CD4-positive, alpha-beta T cell treated with Interleukin-15 for 1 hour (primary cell): ENCODE measurements at regions not wholly inside any gene's neighbourhood (a gene's known extent, or its start where the extent isn't known, plus 50 kb on each side); places are given as distances from the start of the nearest gene placed in this dataset.
"Not testable (repeated sequence)": the region's sequence is repeated elsewhere in the genome, so short reads cannot be mapped to it uniquely, and the experiment has no call there.

Experiments
- DNase-seq: peaks from one replicate; pipeline ENCODE4 v3.0.0-alpha.2; 2020

GRCh38 chr6:156687789-156688619, 89.2 kb upstream of the ARID1B start:
- no peak for DNase-seq

GRCh38 chr6:156686995-156687788, 90.0 kb upstream of the ARID1B start:
- peak; percentile 80 for DNase-seq

GRCh38 chr6:156686301-156686994, 90.7 kb upstream of the ARID1B start:
- no peak for DNase-seq

GRCh38 chr6:156685823-156686222, 91.4 kb upstream of the ARID1B start:
- DNase-seq: no peak

GRCh38 chr6:156683821-156684220, 93.4 kb upstream of the ARID1B start:
- DNase-seq: no peak

GRCh38 chr6:156676721-156677120, 100.5 kb upstream of the ARID1B start:
- DNase-seq: no peak

- no peak for DNase-seq
Measured at GRCh38 chr6:156674197-156674596, 103.0 kb upstream of the ARID1B start.

- DNase-seq: not testable (repeated sequence)
Measured at GRCh38 chr6:156670097-156670496, 107.1 kb upstream of the ARID1B start.

GRCh38 chr6:156662025-156662445, 115.1 kb upstream of the ARID1B start:
- no peak for DNase-seq

- DNase-seq: no peak
Measured at GRCh38 chr6:156660389-156660788, 116.8 kb upstream of the ARID1B start.

GRCh38 chr6:156659822-156660198, 117.4 kb upstream of the ARID1B start:
- DNase-seq: no peak

- DNase-seq: no peak
Measured at GRCh38 chr6:156658966-156659821, 118.0 kb upstream of the ARID1B start.

GRCh38 chr6:156658186-156658965, 118.8 kb upstream of the ARID1B start:
- no peak for DNase-seq

- no peak for DNase-seq
Measured at GRCh38 chr6:156657296-156657695, 119.9 kb upstream of the ARID1B start.

GRCh38 chr6:156654919-156655918, 122.0 kb upstream of the ARID1B start:
- DNase-seq: no peak

- DNase-seq: no peak
Measured at GRCh38 chr6:156652231-156652750, 124.9 kb upstream of the ARID1B start.

GRCh38 chr6:156651486-156651885, 125.7 kb upstream of the ARID1B start:
- no peak for DNase-seq

GRCh38 chr6:156650896-156651390, 126.2 kb upstream of the ARID1B start:
- DNase-seq: no peak

GRCh38 chr6:156648616-156649015, 128.6 kb upstream of the ARID1B start:
- no peak for DNase-seq

- no peak for DNase-seq
Measured at GRCh38 chr6:156647991-156648390, 129.2 kb upstream of the ARID1B start.
